ENCODE measurements at regions not wholly inside any gene's neighbourhood (a gene's known extent, or its start where the extent isn't known, plus 50 kb on each side); places are given as distances from the start of the nearest gene placed in this dataset.

GRCh38 chr4:187883049-187883448, 112.5 kb upstream of the ZFP42 start (continued):
- TF ChIP-seq HDAC2 (IDR thresholded peaks at IDR 0.05; ENCODE audit: borderline replicate concordance in 1 of 2, low read depth in 2 of 2, low read length in 2 of 2), result no peak

Measured in H1 (cell line).